H1 (cell line): ENCODE measurements at regions not wholly inside any gene's neighbourhood (a gene's known extent, or its start where the extent isn't known, plus 50 kb on each side); places are given as distances from the start of the nearest gene placed in this dataset.

ENCODE experiments used
- CTCF ChIA-PET: fragments of 300-600 bp; sonication (Branson Sonifier 250); formaldehyde crosslinking; loops from one replicate; lab custom pipeline; 2021; ENCODE audit not compliant: partially characterized antibody; lab: Charles Lee
- POLR2A ChIA-PET: fragments of 300-600 bp; sonication (Branson Sonifier 250); formaldehyde crosslinking; loops from one replicate; lab custom pipeline; 2021; ENCODE audit warnings: inconsistent platforms; ENCODE audit not compliant: partially characterized antibody; lab: Charles Lee
- DNase-seq, 2 experiments: peaks; one replicate each; pipeline versions ENCODE4 v3.0.0 to v3.0.0-alpha.2; 2010 to 2022; ENCODE audit warnings: low spot score in 2 of 2, low read depth in 1 of 2, mixed read lengths in 1 of 2
- FAIRE-seq: peaks from 2 replicates; lab custom pipeline; 2011; peaks lifted over from hg19 to GRCh38; lab: Jason Lieb, UNC
- H2AFZ ChIP-seq: 2 replicates; pipeline ENCODE4 v1.8.1; 2012; ENCODE audit warnings: low read length, inconsistent platforms
- H2AK5ac ChIP-seq: 2 replicates; pipeline ENCODE4 v1.6.1; 2013; ENCODE audit warnings: low read depth, low read length
- H2BK120ac ChIP-seq: replicated peaks from 2 replicates; pipeline ENCODE3; 2013; ENCODE audit warnings: low read depth, low read length, inconsistent platforms
- H2BK12ac ChIP-seq: 2 replicates; pipeline ENCODE4 v1.6.1; 2013; ENCODE audit warnings: low read depth, low read length
- H2BK15ac ChIP-seq: 2 replicates; pipeline ENCODE4 v1.6.1; 2013; ENCODE audit warnings: low read length
- H2BK20ac ChIP-seq: 2 replicates; pipeline ENCODE4 v1.6.1; 2013; ENCODE audit warnings: low read length
- H2BK5ac ChIP-seq: 2 replicates; pipeline ENCODE4 v1.6.1; 2013; ENCODE audit warnings: low read depth, low read length
- H3K14ac ChIP-seq: 2 replicates; pipeline ENCODE4 v1.6.1; 2013; ENCODE audit warnings: inconsistent platforms; ENCODE audit not compliant: insufficient read length
- H3K18ac ChIP-seq: 2 replicates; pipeline ENCODE4 v1.6.1; 2013; ENCODE audit warnings: low read length; ENCODE audit errors: extremely low read depth
- H3K23ac ChIP-seq: 2 replicates; pipeline ENCODE4 v1.6.1; 2013; ENCODE audit warnings: inconsistent platforms; ENCODE audit not compliant: insufficient read length
- H3K23me2 ChIP-seq: 2 replicates; pipeline ENCODE4 v1.6.1; 2013; ENCODE audit warnings: low read depth, low read length
- H3K27ac ChIP-seq: 2 replicates; pipeline ENCODE4 v1.6.1; 2011; ENCODE audit warnings: low read depth, low read length, inconsistent platforms
- H3K27me3 ChIP-seq, 4 experiments: replicated peaks in 1 of 4; 1 replicate in 1 of 4; 2 replicates in 3 of 4; pipeline versions ENCODE4 v1.6.1 to v1.8.1; 2011 to 2013; ENCODE audit warnings: low read length in 3 of 4, mild to moderate bottlenecking in 3 of 4, inconsistent platforms in 2 of 4, mixed read lengths in 2 of 4, moderate library complexity in 1 of 4; ENCODE audit not compliant: control insufficient read depth in 3 of 4, insufficient read depth in 3 of 4; ENCODE audit errors: extremely low read depth in 1 of 4
- H3K36me3 ChIP-seq, 4 experiments: 2 replicates each; pipeline versions ENCODE4 v1.6.1 to v1.8.1; 2011 to 2013; ENCODE audit warnings: mild to moderate bottlenecking in 4 of 4, low read length in 3 of 4, moderate library complexity in 2 of 4, control low read depth in 1 of 4, inconsistent platforms in 1 of 4; ENCODE audit not compliant: insufficient read depth in 4 of 4, control insufficient read depth in 2 of 4
- H3K4ac ChIP-seq: replicated peaks from 2 replicates; pipeline ENCODE3; 2013; ENCODE audit warnings: low read length, low read depth, mixed read lengths, inconsistent platforms; ENCODE audit not compliant: insufficient read length
- H3K4me1 ChIP-seq, 4 experiments: replicated peaks in 1 of 4; 1 replicate in 1 of 4; 2 replicates in 3 of 4; pipeline versions ENCODE4 v1.6.1 to v1.8.1; 2011 to 2013; ENCODE audit warnings: low read length in 3 of 4, inconsistent platforms in 2 of 4, mixed read lengths in 1 of 4; ENCODE audit not compliant: insufficient read depth in 4 of 4, control insufficient read depth in 3 of 4
- H3K4me2 ChIP-seq, 2 experiments: 2 replicates each; pipeline versions ENCODE4 v1.6.1 to v1.8.1; 2011 to 2013; ENCODE audit warnings: low read depth in 2 of 2, low read length in 2 of 2, control low read depth in 1 of 2, inconsistent platforms in 1 of 2, mild to moderate bottlenecking in 1 of 2; ENCODE audit not compliant: insufficient read depth in 1 of 2
- H3K4me3 ChIP-seq, 4 experiments: fragments of 200-600, 300-600 bp in 1 of 4; sonication (generic), shearing (Covaris generic), sonication (Bioruptor Twin) in 1 of 4; 2 replicates each; pipeline versions ENCODE4 v1.5.1 to v1.8.1; 2011 to 2016; ENCODE audit warnings: low read length in 4 of 4, low read depth in 3 of 4, control low read depth in 2 of 4, inconsistent platforms in 2 of 4, mild to moderate bottlenecking in 2 of 4, mixed read lengths in 1 of 4, moderate library complexity in 1 of 4; ENCODE audit not compliant: insufficient read depth in 2 of 4; ENCODE audit errors: extremely low read depth in 1 of 4
- H3K56ac ChIP-seq: replicated peaks from 2 replicates; pipeline ENCODE3; 2013; ENCODE audit warnings: low read depth, mild to moderate bottlenecking, mixed read lengths, low read length, inconsistent platforms; ENCODE audit not compliant: insufficient read length
- H3K79me1 ChIP-seq: 2 replicates; pipeline ENCODE4 v1.6.1; 2013; ENCODE audit warnings: low read depth, low read length, control low read depth
- H3K79me2 ChIP-seq, 2 experiments: 2 replicates each; pipeline versions ENCODE4 v1.6.1 to v1.8.1; 2012 to 2013; ENCODE audit warnings: low read length in 2 of 2, mild to moderate bottlenecking in 2 of 2, inconsistent platforms in 1 of 2; ENCODE audit not compliant: insufficient read depth in 2 of 2, control insufficient read depth in 1 of 2
- H3K9ac ChIP-seq, 4 experiments: replicated peaks in 1 of 4; 1 replicate in 1 of 4; 2 replicates in 3 of 4; pipeline versions ENCODE4 v1.6.1 to v1.8.1; 2011 to 2013; ENCODE audit warnings: low read depth in 3 of 4, low read length in 3 of 4, control low read depth in 2 of 4, mild to moderate bottlenecking in 2 of 4, moderate library complexity in 2 of 4, inconsistent platforms in 1 of 4; ENCODE audit errors: extremely low read depth in 1 of 4
- H3K9me3 ChIP-seq, 2 experiments: 2 replicates each; pipeline versions ENCODE4 v1.6.1 to v1.8.1; 2012 to 2013; ENCODE audit warnings: mild to moderate bottlenecking in 2 of 2, moderate library complexity in 2 of 2, control low read depth in 1 of 2, inconsistent platforms in 1 of 2, low read depth in 1 of 2, low read length in 1 of 2, mixed read lengths in 1 of 2; ENCODE audit not compliant: insufficient read depth in 2 of 2
- H4K20me1 ChIP-seq, 2 experiments: replicated peaks in 1 of 2; 2 replicates each; pipeline versions ENCODE3 to v1.8.1; 2011 to 2013; ENCODE audit warnings: inconsistent platforms in 2 of 2, low read length in 2 of 2, mild to moderate bottlenecking in 1 of 2; ENCODE audit not compliant: insufficient read depth in 2 of 2, control insufficient read depth in 1 of 2
- H4K5ac ChIP-seq: 2 replicates; pipeline ENCODE4 v1.6.1; 2013; ENCODE audit warnings: low read length, low read depth, mixed read lengths, inconsistent platforms; ENCODE audit not compliant: insufficient read length
- H4K8ac ChIP-seq: 2 replicates; pipeline ENCODE4 v1.8.0; 2013; ENCODE audit warnings: mild to moderate bottlenecking, moderate library complexity, low read length, inconsistent platforms; ENCODE audit not compliant: insufficient read depth; ENCODE audit errors: extremely low read depth
- H4K91ac ChIP-seq: replicated peaks from 2 replicates; pipeline ENCODE3; 2013; ENCODE audit warnings: low read length, mixed read lengths, inconsistent platforms; ENCODE audit not compliant: insufficient read length
- EP300 ChIP-seq, 2 experiments: IDR thresholded peaks; 1 replicate in 1 of 2; 2 replicates in 1 of 2; pipeline ENCODE4 v1.6.1; 2011 to 2012; ENCODE audit warnings: low read depth in 2 of 2, low read length in 2 of 2, mild to moderate bottlenecking in 2 of 2, borderline replicate concordance in 1 of 2, inconsistent platforms in 1 of 2, moderate library complexity in 1 of 2
- RBBP5 ChIP-seq: IDR thresholded peaks from 2 replicates; pipeline ENCODE4 v1.7.1; 2012; ENCODE audit warnings: low read depth, mild to moderate bottlenecking, inconsistent platforms, low read length, moderate library complexity, borderline replicate concordance
- SIN3A ChIP-seq, 2 experiments: IDR thresholded peaks in 1 of 2; conservative IDR thresholded peaks in 1 of 2; 2 replicates each; pipeline ENCODE4 v1.6.1; 2011 to 2012; ENCODE audit warnings: low read length in 2 of 2, improper control_type of control experiment in 1 of 2, low read depth in 1 of 2, mild to moderate bottlenecking in 1 of 2
- WGBS, 2 experiments: shearing (Covaris generic) in 1 of 2; methylation state at CpG; one replicate each; pipeline versions ENCODE4 v1.1.6 to v1.1.7; 2013 to 2015; ENCODE audit warnings: low lambda C conversion rate in 2 of 2, mixed read lengths in 2 of 2, inconsistent platforms in 1 of 2, low coverage in 1 of 2, missing lambda C conversion rate in 1 of 2; ENCODE audit not compliant: insufficient replicate concordance in 2 of 2, insufficient coverage in 1 of 2, insufficient read length in 1 of 2; ENCODE audit errors: extremely low coverage in 1 of 2, missing lambda C conversion rate in 1 of 2; 5-methylcytosine and 5-hydroxymethylcytosine counted together

- Histone ChIP-seq H2AK5ac (no peak overlapping the region), H2BK20ac (no peak overlapping the region), H3K18ac (no peak overlapping the region), H2BK5ac (no peak overlapping the region), H3K36me3 (no peaks in the 10 kb centered on the region), H3K23me2 (no peaks in the 10 kb centered on the region), H3K4me3 (no peak overlapping the region), H4K8ac (no peak overlapping the region), H3K9ac (no peak overlapping the region), H3K79me1 (no peaks in the 10 kb centered on the region), H3K27ac (no peak overlapping the region), H3K4me1 (peaks cover 0 to 3% (median 0%) of the 10 kb centered on the region in 4 experiments; a peak in 1 of 7 replicates), H2BK120ac (no peak overlapping the region), H4K20me1 (no peaks in the 10 kb centered on the region), H3K4ac (no peak overlapping the region), H2BK15ac (no peak overlapping the region), H3K23ac (no peak overlapping the region), H2AFZ (no peak overlapping the region), H4K91ac (no peak overlapping the region), H3K79me2 (no peaks in the 10 kb centered on the region), H4K5ac (no peak overlapping the region), H3K9me3 (no peaks in the 10 kb centered on the region), H3K27me3 (peaks cover 0 to 2% (median 0%) of the 10 kb centered on the region in 4 experiments; a peak in 1 of 7 replicates), H3K4me2 (no peak overlapping the region), H3K56ac (no peak overlapping the region), H2BK12ac (no peak overlapping the region), H3K14ac (no peak overlapping the region)
- POLR2A ChIA-PET: no interaction called here
- 79% methylated on average over 6 of the region's 6 CpGs; no CpG with 5 or more reads in 1 of the 2 experiments for WGBS, 2 experiments
- DNase-seq: no peak
- no peak for FAIRE-seq
- no peak for TF ChIP-seq EP300 (IDR thresholded peaks at IDR 0.05; ENCODE audit: borderline replicate concordance in 1 of 2, low read depth in 2 of 2, low read length in 2 of 2)
- TF ChIP-seq SIN3A (conservative IDR thresholded peaks at IDR 0.05 in 1 of 2, IDR thresholded peaks at IDR 0.05 in 1 of 2; ENCODE audit: low read depth in 1 of 2, low read length in 2 of 2): no peak
- no peak for TF ChIP-seq RBBP5
- CTCF ChIA-PET: interaction anchor here (1.1 to 1.4 kb wide), 2 partner anchors 14 to 156 kb away, joined by 3 read pairs; no protein-coding TSS in a partner anchor
Observed at GRCh38 chr17:33363475-33363874, 70.4 kb upstream of the ASIC2 start.
